ENCODE measurements at regions not wholly inside any gene's neighbourhood (a gene's known extent, or its start where the extent isn't known, plus 50 kb on each side); places are given as distances from the start of the nearest gene placed in this dataset.

GRCh38 chrX:83593634-83594294 is 85.7 kb downstream of the POU3F4 start (continued):
- TF ChIP-seq GMEB1 (CRISPR knock-in tag; IDR thresholded peaks at IDR 0.05; ENCODE audit: borderline replicate concordance) (no peak), ZNF691 (CRISPR knock-in tag; IDR thresholded peaks at IDR 0.05; ENCODE audit: borderline replicate concordance, low read depth) (no peak), ZNF253 (CRISPR knock-in tag; IDR thresholded peaks at IDR 0.05; ENCODE audit: borderline replicate concordance) (no peak), TRAFD1 (CRISPR knock-in tag; IDR thresholded peaks at IDR 0.05; ENCODE audit: borderline replicate concordance) (no peak), BCLAF1 (IDR thresholded peaks at IDR 0.05) (no peak), TSC22D2 (CRISPR knock-in tag; IDR thresholded peaks at IDR 0.05; ENCODE audit: borderline replicate concordance) (no peak), SKI (IDR thresholded peaks at IDR 0.05; ENCODE audit: partially characterized antibody) (no peak)
